ENCODE measurements at regions not wholly inside any gene's neighbourhood (a gene's known extent, or its start where the extent isn't known, plus 50 kb on each side); places are given as distances from the start of the nearest gene placed in this dataset.

DNA sequence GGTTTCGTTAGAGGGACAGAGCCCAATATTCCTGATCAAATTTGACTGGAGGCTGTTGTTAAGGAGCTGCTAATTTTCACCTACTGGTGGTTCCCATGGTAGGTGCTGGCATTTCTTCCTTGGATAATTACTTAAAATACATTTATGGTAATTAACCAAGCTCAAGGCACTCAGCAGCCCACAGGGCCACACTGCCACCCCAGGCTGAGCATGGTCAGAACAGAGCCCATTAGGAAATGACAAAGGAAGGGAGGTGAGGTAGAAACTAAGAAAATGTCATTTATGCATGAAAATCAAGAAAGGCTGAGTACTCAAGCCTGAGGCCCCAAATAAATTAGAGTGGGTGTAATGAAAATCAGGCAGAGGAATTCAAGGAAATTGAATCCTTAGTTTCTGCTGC, 510.2 kb upstream of the GYPC start:
- POLR2A ChIA-PET (ENCODE audit: unreplicated experiment): no interaction called here

More for the DNA sequence above, 510.2 kb upstream of the GYPC start:
- Histone ChIP-seq H3K27me3 (ENCODE audit: control insufficient read depth, insufficient read depth, low read length) (no peaks in the 10 kb centered on the region), H2BK5ac (ENCODE audit: low read depth, low read length, poor library complexity, severe bottlenecking) (no peak overlapping the region), H3K9me3 (ENCODE audit: control insufficient read depth, insufficient read depth, low read length) (peaks cover 4% of the 10 kb centered on the region; the same call in 1 of the 2 replicates), H2AFZ (replicated peaks; ENCODE audit: low read length, poor library complexity) (no peak overlapping the region), H2BK20ac (ENCODE audit: low read depth, low read length) (no peak overlapping the region), H4K5ac (ENCODE audit: low read depth, low read length) (no peak overlapping the region), H2BK120ac (ENCODE audit: low read depth, low read length) (no peak overlapping the region), H3K23ac (ENCODE audit: low read depth, low read length) (no peak overlapping the region), H2AK9ac (replicated peaks; ENCODE audit: low read depth, low read length, poor library complexity) (no peak overlapping the region), H4K20me1 (ENCODE audit: insufficient read depth, low read length) (no peaks in the 10 kb centered on the region), H3K9me1 (ENCODE audit: insufficient read depth, low read length) (no peaks in the 10 kb centered on the region), H2AK5ac (ENCODE audit: low read depth, low read length) (no peak overlapping the region), H3K79me1 (ENCODE audit: low read depth in 1 of 2, low read length in 2 of 2) (no peaks in the 10 kb centered on the region), H3K36me3 (ENCODE audit: control insufficient read depth, insufficient read depth, low read length) (no peaks in the 10 kb centered on the region), H4K91ac (ENCODE audit: insufficient read depth, low read depth, low read length) (no peak overlapping the region), H3K4me1 (ENCODE audit: control insufficient read depth, insufficient read depth, low read length) (no peaks in the 10 kb centered on the region), H3K56ac (ENCODE audit: extremely low read depth, insufficient read depth, low read length) (no peak overlapping the region), H3K4me3 (ENCODE audit: insufficient read depth, low read depth, low read length) (no peak overlapping the region), H3K9ac (ENCODE audit: low read depth, low read length) (no peak overlapping the region), H3K4ac (ENCODE audit: low read depth, low read length) (no peak overlapping the region), H3K27ac (ENCODE audit: insufficient read depth, low read length) (no peak overlapping the region), H3K18ac (ENCODE audit: low read depth, low read length) (no peak overlapping the region), H2BK15ac (ENCODE audit: low read depth, low read length) (no peak overlapping the region), H3K14ac (replicated peaks; ENCODE audit: low read depth, low read length) (no peak overlapping the region), H3K4me2 (ENCODE audit: low read depth, low read length) (no peak overlapping the region), H4K8ac (ENCODE audit: low read depth in 2 of 2, low read length in 2 of 2) (no peak overlapping the region)
- intact Hi-C loops (cut with micrococcal nuclease): no loop called here
- no peak for TF ChIP-seq RCOR1 (IDR thresholded peaks at IDR 0.05; ENCODE audit: insufficient replicate concordance, low read length)
- no peak for TF ChIP-seq MXI1 (IDR thresholded peaks at IDR 0.05; ENCODE audit: borderline replicate concordance, low read depth, low read length)
- TF ChIP-seq CHD1 (IDR thresholded peaks at IDR 0.05; ENCODE audit: low read depth, low read length): no peak
- no peak for TF ChIP-seq RFX5 (IDR thresholded peaks at IDR 0.05; ENCODE audit: low read depth, low read length)
- TF ChIP-seq NFE2L2 (IDR thresholded peaks at IDR 0.05; ENCODE audit: low read depth, low read length): no peak
- no peak for TF ChIP-seq MAFK (IDR thresholded peaks at IDR 0.05; ENCODE audit: low read depth, low read length)
- no peak for TF ChIP-seq FOS (IDR thresholded peaks at IDR 0.05; ENCODE audit: low read depth, low read length)
- TF ChIP-seq POLR2A (IDR thresholded peaks at IDR 0.05; ENCODE audit: low read depth, low read length): no peak
- TF ChIP-seq CEBPB (IDR thresholded peaks at IDR 0.05; ENCODE audit: low read depth, low read length): no peak
- TF ChIP-seq RAD21 (IDR thresholded peaks at IDR 0.05; ENCODE audit: low read length): no peak
- TF ChIP-seq SMC3 (IDR thresholded peaks at IDR 0.05; ENCODE audit: low read depth, low read length): no peak
- no peak for TF ChIP-seq BHLHE40 (IDR thresholded peaks at IDR 0.05; ENCODE audit: low read depth, low read length)
- TF ChIP-seq CTCF (conservative IDR thresholded peaks at IDR 0.05; ENCODE audit: low read depth, low read length): no peak
- dilution Hi-C loops (cut with HindIII; ENCODE audit: low sequenced_read_pairs, unreplicated experiment): no loop called here
- no CpG with 5 or more reads among the region's 1 CpG for WGBS, 2 experiments (ENCODE audit: extremely low coverage in 2 of 2, insufficient read length in 1 of 2)
- in situ Hi-C loops (cut with MboI; ENCODE audit: low sequenced_read_pairs): no loop called here
- CTCF ChIA-PET: no interaction called here
- no TSS peak for BruUV-seq (replicated peaks)
- ATAC-seq (ENCODE audit: low read depth) (no peak), DNase-seq (no peak)

All from IMR-90 (cell line).